SK-N-SH treated with all-trans-retinoic acid at 6 μM for 48 hours (cell line): ENCODE measurements at regions not wholly inside any gene's neighbourhood (a gene's known extent, or its start where the extent isn't known, plus 50 kb on each side); places are given as distances from the start of the nearest gene placed in this dataset.

Experiments used
- ATAC-seq: fragments of 200-7000 bp; cut with Tn5 transposase; 3 replicates; pipeline ENCODE4 v1.9.1; 2020; ENCODE audit warnings: mild to moderate bottlenecking, moderate library complexity
- BACH2 ChIP-seq: fragments of 250-450 bp; sonication (Bioruptor Pico); IDR thresholded peaks from 2 replicates; pipeline ENCODE4 v1.9.0; 2021; ENCODE audit warnings: mild to moderate bottlenecking, borderline replicate concordance
- CREB5 ChIP-seq: fragments of 250-450 bp; sonication (Bioruptor Pico); IDR thresholded peaks from 2 replicates; pipeline ENCODE4 v1.5.1; 2020; ENCODE audit warnings: low read depth, mild to moderate bottlenecking, moderate library complexity
- CSDC2 ChIP-seq: fragments of 250-450 bp; sonication (Bioruptor Pico); IDR thresholded peaks from 2 replicates; pipeline ENCODE4 v1.5.0; 2020; ENCODE audit warnings: mild to moderate bottlenecking, moderate library complexity
- CSRNP3 ChIP-seq: fragments of 250-450 bp; sonication (Bioruptor Pico); IDR thresholded peaks from 2 replicates; pipeline ENCODE4 v1.5.1; 2021; ENCODE audit warnings: mild to moderate bottlenecking, moderate library complexity
- ESRRG ChIP-seq: fragments of 250-450 bp; sonication (Bioruptor Pico); IDR thresholded peaks from 2 replicates; pipeline ENCODE4 v1.6.1; 2021; ENCODE audit warnings: mild to moderate bottlenecking
- ISL1 ChIP-seq: fragments of 250-450 bp; sonication (Bioruptor Pico); IDR thresholded peaks from 2 replicates; pipeline ENCODE4 v2.1.2; 2022; ENCODE audit warnings: mild to moderate bottlenecking, moderate library complexity
- OSR1 ChIP-seq: fragments of 250-450 bp; sonication (Bioruptor Pico); IDR thresholded peaks from 2 replicates; pipeline ENCODE4 v1.8.0; 2022; ENCODE audit warnings: moderate library complexity, mild to moderate bottlenecking, inconsistent platforms
- PATZ1 ChIP-seq: fragments of 250-450 bp; sonication (Bioruptor Pico); IDR thresholded peaks from 2 replicates; pipeline ENCODE4 v1.8.0; 2020; ENCODE audit warnings: mild to moderate bottlenecking, moderate library complexity, borderline replicate concordance
- POU6F1 ChIP-seq: fragments of 250-450 bp; sonication (Bioruptor Pico); IDR thresholded peaks from 2 replicates; pipeline ENCODE4 v1.8.0; 2021; ENCODE audit warnings: low read depth, mild to moderate bottlenecking, moderate library complexity, borderline replicate concordance
- PPARA ChIP-seq: fragments of 250-450 bp; sonication (Bioruptor Pico); IDR thresholded peaks from 2 replicates; pipeline ENCODE4 v1.5.0; 2020; ENCODE audit warnings: mild to moderate bottlenecking, borderline replicate concordance
- RARB ChIP-seq: fragments of 250-450 bp; sonication (Bioruptor Pico); IDR thresholded peaks from 2 replicates; pipeline ENCODE4 v1.8.0; 2021; ENCODE audit warnings: mild to moderate bottlenecking, moderate library complexity
- TCF4 ChIP-seq: fragments of 250-450 bp; sonication (Bioruptor Pico); IDR thresholded peaks from 2 replicates; pipeline ENCODE4 v1.8.0; 2021; ENCODE audit warnings: mild to moderate bottlenecking, moderate library complexity, borderline replicate concordance
- TOX ChIP-seq: fragments of 250-450 bp; sonication (Bioruptor Pico); IDR thresholded peaks from 2 replicates; pipeline ENCODE4 v1.8.0; 2021; ENCODE audit warnings: mild to moderate bottlenecking, moderate library complexity, borderline replicate concordance
- ZFP3 ChIP-seq: fragments of 250-450 bp; sonication (Bioruptor Pico); IDR thresholded peaks from 2 replicates; pipeline ENCODE4 v1.5.0; 2020; ENCODE audit warnings: mild to moderate bottlenecking, moderate library complexity
- ZNF8 ChIP-seq: fragments of 450-650 bp; formaldehyde crosslinking; IDR thresholded peaks from 2 replicates; pipeline ENCODE4 v1.5.0; 2020; ENCODE audit warnings: mild to moderate bottlenecking, moderate library complexity

DNA sequence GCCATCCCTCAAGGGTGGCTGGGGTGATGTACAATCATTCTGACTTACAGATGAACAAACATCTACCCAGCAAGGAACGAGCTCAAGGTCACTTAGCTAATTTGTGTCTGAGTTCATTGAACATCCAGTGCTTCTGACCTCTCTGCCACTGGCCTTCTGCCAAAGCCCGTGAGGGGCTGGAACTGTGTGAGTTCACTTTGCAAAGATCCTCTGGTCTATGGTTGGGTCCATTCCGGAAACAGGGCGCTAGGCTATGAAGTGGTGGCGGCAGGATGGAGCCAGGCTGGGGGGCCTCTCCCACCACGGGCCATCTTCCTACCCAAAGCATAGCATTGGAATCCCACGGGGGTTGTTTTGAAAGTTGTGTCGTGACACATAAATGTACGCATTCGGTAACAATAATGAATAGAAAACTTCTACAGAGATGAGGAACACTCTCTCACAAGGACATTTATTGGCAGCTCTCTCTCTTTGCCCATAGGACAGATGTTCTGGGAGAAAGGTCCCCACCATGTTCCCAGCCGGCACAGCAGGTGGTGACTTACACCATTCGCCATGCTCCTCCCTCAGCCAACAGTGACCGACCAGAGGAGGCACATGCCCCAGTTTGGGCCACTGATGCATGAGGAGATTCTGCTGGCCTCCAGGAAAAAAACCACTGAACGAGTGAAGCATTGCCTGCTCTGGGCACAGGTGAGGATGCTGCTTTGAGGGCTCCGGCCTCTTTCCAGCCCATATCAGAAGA lies 214.7 kb upstream of the CHRNA7 start:
- TF ChIP-seq ESRRG (CRISPR knock-in tag) (no peak), ISL1 (no peak), CREB5 (no peak), BACH2 (CRISPR knock-in tag) (no peak), OSR1 (no peak), PATZ1 (CRISPR knock-in tag) (no peak), TOX (CRISPR knock-in tag) (no peak), TCF4 (CRISPR knock-in tag) (no peak), CSRNP3 (CRISPR knock-in tag) (no peak)

DNA sequence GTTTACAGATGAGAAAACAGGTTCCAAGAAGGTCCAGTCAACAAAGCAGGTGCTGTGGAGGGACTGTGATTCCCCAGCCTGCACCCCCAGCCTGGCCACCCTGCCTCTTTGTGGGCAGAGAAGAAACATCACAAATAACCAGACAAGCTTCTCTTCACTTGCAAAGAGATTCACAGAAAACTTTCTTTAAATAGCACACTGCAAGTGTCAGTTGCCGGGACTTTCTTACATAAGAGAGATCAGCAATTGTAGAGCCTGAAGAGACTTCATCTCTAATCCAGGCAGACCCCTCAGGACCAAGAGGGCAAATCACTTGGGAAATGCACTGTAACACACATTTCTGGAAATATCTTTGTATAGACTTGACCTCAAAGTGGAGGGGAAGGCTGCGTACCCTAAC lies 207.9 kb upstream of the CHRNA7 start:
- TF ChIP-seq ZNF8 (CRISPR knock-in tag) (no peak), CREB5 (no peak), POU6F1 (CRISPR knock-in tag) (no peak), TCF4 (CRISPR knock-in tag) (no peak), RARB (CRISPR knock-in tag) (no peak)
- TF ChIP-seq, all 23 proteins: peak for 0
- ATAC-seq = no peak

More for the DNA sequence above, 214.7 kb upstream of the CHRNA7 start:
- ATAC-seq = no peak

DNA sequence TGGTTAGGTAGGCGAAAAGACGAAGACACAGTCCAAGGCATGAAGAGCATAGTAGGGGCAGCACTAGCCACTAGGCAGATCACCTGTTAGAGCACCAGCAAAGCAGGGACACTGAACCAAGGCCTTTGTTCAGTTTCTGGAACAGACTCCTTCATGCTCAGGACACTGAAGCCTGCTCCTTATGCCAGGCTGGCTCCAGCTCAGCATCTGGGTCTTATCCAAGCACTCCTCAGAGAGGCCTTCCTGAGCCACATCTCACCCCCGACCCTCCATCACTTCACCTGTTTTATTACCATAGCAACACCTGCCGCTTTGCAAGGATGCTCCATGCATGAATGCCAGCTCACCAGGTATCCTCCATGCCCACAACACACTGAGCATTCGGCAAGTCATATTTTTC lies 206.3 kb upstream of the CHRNA7 start:
- TF ChIP-seq TOX (CRISPR knock-in tag) (no peak), ISL1 (no peak), ESRRG (CRISPR knock-in tag) (no peak)
- ATAC-seq = no peak

- no peak for ATAC-seq
- no peak for TF ChIP-seq TOX (CRISPR knock-in tag)
- no peak for TF ChIP-seq ESRRG (CRISPR knock-in tag)
- TF ChIP-seq OSR1 = no peak
- TF ChIP-seq BACH2 (CRISPR knock-in tag) = no peak
- no peak for TF ChIP-seq RARB (CRISPR knock-in tag)
- TF ChIP-seq ZNF8 (CRISPR knock-in tag) = no peak
- no peak for TF ChIP-seq CSDC2 (CRISPR knock-in tag)
- no peak for TF ChIP-seq ZFP3 (CRISPR knock-in tag)
- TF ChIP-seq CREB5 = no peak
- TF ChIP-seq PATZ1 (CRISPR knock-in tag) = no peak
- no peak for TF ChIP-seq PPARA
Observed at GRCh38 chr15:31828594-31828993, 201.7 kb upstream of the CHRNA7 start.
